HL-60 (cell line): ENCODE measurements at regions not wholly inside any gene's neighbourhood (a gene's known extent, or its start where the extent isn't known, plus 50 kb on each side); places are given as distances from the start of the nearest gene placed in this dataset.

ENCODE experiments used
- DNase-seq, 2 experiments: peaks; one replicate each; pipeline ENCODE4 v3.0.0-alpha.2; 2010 to 2020; ENCODE audit warnings: low read depth in 1 of 2, low spot score in 1 of 2
- H3K27ac ChIP-seq: fragments of 250-450 bp; sonication (Bioruptor Pico); replicated peaks from 2 replicates; pipeline ENCODE4 v1.5.1; 2020; ENCODE audit warnings: mild to moderate bottlenecking, moderate library complexity
- H3K27me3 ChIP-seq: fragments of 250-450 bp; sonication (Bioruptor Pico); 2 replicates; pipeline ENCODE4 v1.5.1; 2021; ENCODE audit warnings: mild to moderate bottlenecking, moderate library complexity; ENCODE audit not compliant: insufficient read depth, poor library complexity, severe bottlenecking
- H3K4me3 ChIP-seq: replicated peaks from 2 replicates; pipeline ENCODE4 v1.5.1; 2011; ENCODE audit warnings: mild to moderate bottlenecking, control low read depth, low read length; ENCODE audit not compliant: insufficient read depth
- GABPA ChIP-seq: IDR thresholded peaks from 2 replicates; pipeline ENCODE4 v1.6.1; 2012; ENCODE audit warnings: low read depth
- POLR2AphosphoS5 ChIP-seq: IDR thresholded peaks from 2 replicates; pipeline ENCODE4 v1.6.1; 2012; ENCODE audit warnings: low read depth
- SPI1 ChIP-seq: IDR thresholded peaks from 2 replicates; pipeline ENCODE4 v1.6.1; 2012; ENCODE audit warnings: low read depth, mild to moderate bottlenecking, borderline replicate concordance
- TF ChIP-seq, protein P1 (sequence below): IDR thresholded peaks from 2 replicates; pipeline ENCODE4 v1.6.1; 2012; ENCODE audit warnings: low read depth; ENCODE audit not compliant: insufficient replicate concordance
- TF ChIP-seq, protein P2 (sequence below): IDR thresholded peaks from one replicate; pipeline ENCODE4 v1.5.1; 2011; ENCODE audit warnings: low read length, control low read depth, inconsistent platforms; ENCODE audit not compliant: insufficient read depth

DNA sequence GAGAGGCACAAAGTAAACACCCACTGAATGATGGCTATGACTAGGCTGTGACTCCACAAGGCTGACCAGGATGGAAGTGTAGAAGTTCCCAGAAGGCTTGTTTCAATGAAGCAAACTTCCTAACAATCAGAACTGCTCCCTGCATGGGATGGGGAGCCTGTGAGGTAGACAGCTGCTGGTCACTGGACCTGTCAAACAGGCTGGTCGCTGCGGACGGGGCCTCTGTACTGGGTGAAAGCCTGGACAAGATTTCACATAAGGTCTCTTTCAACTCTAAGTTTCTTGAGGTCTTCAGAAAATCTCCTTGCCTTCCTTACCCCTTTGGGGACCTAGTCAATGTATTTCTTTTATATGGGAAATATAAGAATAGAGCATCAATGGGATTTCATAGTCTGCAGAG is 438.2 kb downstream of the BUD13 start:
- no peak for TF ChIP-seq GABPA
- TF ChIP-seq, protein P1, sequence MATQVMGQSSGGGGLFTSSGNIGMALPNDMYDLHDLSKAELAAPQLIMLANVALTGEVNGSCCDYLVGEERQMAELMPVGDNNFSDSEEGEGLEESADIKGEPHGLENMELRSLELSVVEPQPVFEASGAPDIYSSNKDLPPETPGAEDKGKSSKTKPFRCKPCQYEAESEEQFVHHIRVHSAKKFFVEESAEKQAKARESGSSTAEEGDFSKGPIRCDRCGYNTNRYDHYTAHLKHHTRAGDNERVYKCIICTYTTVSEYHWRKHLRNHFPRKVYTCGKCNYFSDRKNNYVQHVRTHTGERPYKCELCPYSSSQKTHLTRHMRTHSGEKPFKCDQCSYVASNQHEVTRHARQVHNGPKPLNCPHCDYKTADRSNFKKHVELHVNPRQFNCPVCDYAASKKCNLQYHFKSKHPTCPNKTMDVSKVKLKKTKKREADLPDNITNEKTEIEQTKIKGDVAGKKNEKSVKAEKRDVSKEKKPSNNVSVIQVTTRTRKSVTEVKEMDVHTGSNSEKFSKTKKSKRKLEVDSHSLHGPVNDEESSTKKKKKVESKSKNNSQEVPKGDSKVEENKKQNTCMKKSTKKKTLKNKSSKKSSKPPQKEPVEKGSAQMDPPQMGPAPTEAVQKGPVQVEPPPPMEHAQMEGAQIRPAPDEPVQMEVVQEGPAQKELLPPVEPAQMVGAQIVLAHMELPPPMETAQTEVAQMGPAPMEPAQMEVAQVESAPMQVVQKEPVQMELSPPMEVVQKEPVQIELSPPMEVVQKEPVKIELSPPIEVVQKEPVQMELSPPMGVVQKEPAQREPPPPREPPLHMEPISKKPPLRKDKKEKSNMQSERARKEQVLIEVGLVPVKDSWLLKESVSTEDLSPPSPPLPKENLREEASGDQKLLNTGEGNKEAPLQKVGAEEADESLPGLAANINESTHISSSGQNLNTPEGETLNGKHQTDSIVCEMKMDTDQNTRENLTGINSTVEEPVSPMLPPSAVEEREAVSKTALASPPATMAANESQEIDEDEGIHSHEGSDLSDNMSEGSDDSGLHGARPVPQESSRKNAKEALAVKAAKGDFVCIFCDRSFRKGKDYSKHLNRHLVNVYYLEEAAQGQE, result no peak
- H3K27me3 ChIP-seq, result no peaks in the 10 kb centered on the region
- no peak for DNase-seq
- no peak overlapping the region for H3K27ac ChIP-seq
- H3K4me3 ChIP-seq, result no peak overlapping the region

DNA sequence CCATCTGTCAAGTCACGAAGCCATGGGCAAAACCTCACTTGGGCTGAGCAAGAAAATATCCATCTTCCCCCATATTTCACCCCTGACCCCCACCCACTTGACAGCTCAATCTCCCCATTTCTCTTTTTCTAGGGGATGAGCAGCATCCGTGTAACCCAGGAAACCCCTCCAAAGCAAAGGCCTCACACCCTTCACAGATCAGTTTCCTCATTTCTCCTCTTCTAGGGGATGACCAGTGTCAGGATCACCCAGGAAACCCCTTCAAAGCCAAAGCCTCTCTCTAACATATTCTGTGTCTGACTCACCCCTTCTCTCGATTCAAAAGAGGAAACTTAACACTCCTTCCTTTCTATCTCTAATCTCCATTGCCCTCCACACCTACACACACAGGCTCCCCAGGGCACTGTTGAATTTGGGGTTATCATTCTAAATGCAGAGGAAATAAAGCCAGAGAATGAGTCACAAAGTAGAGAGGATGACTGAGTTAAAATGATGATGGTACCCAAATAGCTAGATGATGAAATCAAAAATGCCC is 439.7 kb downstream of the BUD13 start:
- TF ChIP-seq GABPA, result no peak
- TF ChIP-seq, protein P1, result no peak
- TF ChIP-seq SPI1, result no peak
- TF ChIP-seq, protein P2, sequence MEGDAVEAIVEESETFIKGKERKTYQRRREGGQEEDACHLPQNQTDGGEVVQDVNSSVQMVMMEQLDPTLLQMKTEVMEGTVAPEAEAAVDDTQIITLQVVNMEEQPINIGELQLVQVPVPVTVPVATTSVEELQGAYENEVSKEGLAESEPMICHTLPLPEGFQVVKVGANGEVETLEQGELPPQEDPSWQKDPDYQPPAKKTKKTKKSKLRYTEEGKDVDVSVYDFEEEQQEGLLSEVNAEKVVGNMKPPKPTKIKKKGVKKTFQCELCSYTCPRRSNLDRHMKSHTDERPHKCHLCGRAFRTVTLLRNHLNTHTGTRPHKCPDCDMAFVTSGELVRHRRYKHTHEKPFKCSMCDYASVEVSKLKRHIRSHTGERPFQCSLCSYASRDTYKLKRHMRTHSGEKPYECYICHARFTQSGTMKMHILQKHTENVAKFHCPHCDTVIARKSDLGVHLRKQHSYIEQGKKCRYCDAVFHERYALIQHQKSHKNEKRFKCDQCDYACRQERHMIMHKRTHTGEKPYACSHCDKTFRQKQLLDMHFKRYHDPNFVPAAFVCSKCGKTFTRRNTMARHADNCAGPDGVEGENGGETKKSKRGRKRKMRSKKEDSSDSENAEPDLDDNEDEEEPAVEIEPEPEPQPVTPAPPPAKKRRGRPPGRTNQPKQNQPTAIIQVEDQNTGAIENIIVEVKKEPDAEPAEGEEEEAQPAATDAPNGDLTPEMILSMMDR, result no peak
- TF ChIP-seq POLR2AphosphoS5, result no peak
- no peak overlapping the region for H3K4me3 ChIP-seq
- DNase-seq, result no peak
- no peaks in the 10 kb centered on the region for H3K27me3 ChIP-seq
- no peak overlapping the region for H3K27ac ChIP-seq

DNA sequence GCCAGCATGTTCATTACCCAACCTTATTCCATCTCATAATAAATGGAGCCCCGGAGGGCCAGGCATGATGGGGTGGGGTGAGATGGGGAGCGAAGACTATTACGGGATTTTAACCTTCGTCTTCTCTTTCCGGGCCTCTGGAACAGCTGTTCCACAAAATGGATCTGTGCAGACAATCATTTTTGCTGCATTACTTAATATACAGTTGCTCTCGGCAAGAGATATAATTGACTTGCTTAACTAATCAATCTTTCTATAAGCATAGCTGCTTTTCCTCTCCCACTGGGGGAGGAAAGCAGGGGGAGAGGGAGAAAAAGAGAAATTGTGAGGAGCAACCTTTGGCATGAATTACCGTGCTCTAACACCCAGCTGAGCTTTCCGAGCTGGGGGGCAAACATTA is 440.4 kb downstream of the BUD13 start:
- H3K27ac ChIP-seq, result no peak overlapping the region
- TF ChIP-seq, protein P2, result no peak
- TF ChIP-seq, protein P1, result no peak
- TF ChIP-seq GABPA, result no peak
- TF ChIP-seq SPI1, result no peak
- no peak for TF ChIP-seq POLR2AphosphoS5
- DNase-seq, result no peak

More for the DNA sequence above, 440.4 kb downstream of the BUD13 start:
- Histone ChIP-seq H3K27me3 (no peaks in the 10 kb centered on the region), H3K4me3 (no peak overlapping the region)
